ENCODE measurements at regions not wholly inside any gene's neighbourhood (a gene's known extent, or its start where the extent isn't known, plus 50 kb on each side); places are given as distances from the start of the nearest gene placed in this dataset.

GRCh38 chr6:141140905-141141304, 991.8 kb upstream of the GJE1 start:
- DNase-seq: no peak
- Histone ChIP-seq H4K20me1 (ENCODE audit: insufficient read depth, low read length) (no peaks in the 10 kb centered on the region), H3K9ac (ENCODE audit: low read length) (no peak overlapping the region), H2AFZ (ENCODE audit: low read length) (peak overlapping the region; percentile 37; the same call in 1 of the 2 replicates), H3K9me2 (replicated peaks; ENCODE audit: insufficient read depth, low read length) (no peaks in the 10 kb centered on the region), H3K27me3 (replicated peaks; ENCODE audit: insufficient read depth, low read length) (no peaks in the 10 kb centered on the region), H3K4me2 (ENCODE audit: low read depth, low read length) (peak overlapping the region; percentile 29), H3K27ac (ENCODE audit: low read length) (no peak overlapping the region), H3K4me3 (ENCODE audit: low read length) (no peak overlapping the region), H3K36me3 (replicated peaks; ENCODE audit: insufficient read depth, low read length) (no peaks in the 10 kb centered on the region), H3F3A (ENCODE audit: insufficient read depth, low read length) (no peaks in the 10 kb centered on the region), H3K4me1 (ENCODE audit: low read length) (peaks cover 19% of the 10 kb centered on the region), H3K79me2 (ENCODE audit: low read length) (no peaks in the 10 kb centered on the region), H3K9me3 (replicated peaks; ENCODE audit: insufficient read depth, low read length) (no peaks in the 10 kb centered on the region)
- TF ChIP-seq EZH2 (optimal IDR thresholded peaks at IDR 0.05; ENCODE audit: low read depth, low read length): no peak
- TF ChIP-seq, protein P1, sequence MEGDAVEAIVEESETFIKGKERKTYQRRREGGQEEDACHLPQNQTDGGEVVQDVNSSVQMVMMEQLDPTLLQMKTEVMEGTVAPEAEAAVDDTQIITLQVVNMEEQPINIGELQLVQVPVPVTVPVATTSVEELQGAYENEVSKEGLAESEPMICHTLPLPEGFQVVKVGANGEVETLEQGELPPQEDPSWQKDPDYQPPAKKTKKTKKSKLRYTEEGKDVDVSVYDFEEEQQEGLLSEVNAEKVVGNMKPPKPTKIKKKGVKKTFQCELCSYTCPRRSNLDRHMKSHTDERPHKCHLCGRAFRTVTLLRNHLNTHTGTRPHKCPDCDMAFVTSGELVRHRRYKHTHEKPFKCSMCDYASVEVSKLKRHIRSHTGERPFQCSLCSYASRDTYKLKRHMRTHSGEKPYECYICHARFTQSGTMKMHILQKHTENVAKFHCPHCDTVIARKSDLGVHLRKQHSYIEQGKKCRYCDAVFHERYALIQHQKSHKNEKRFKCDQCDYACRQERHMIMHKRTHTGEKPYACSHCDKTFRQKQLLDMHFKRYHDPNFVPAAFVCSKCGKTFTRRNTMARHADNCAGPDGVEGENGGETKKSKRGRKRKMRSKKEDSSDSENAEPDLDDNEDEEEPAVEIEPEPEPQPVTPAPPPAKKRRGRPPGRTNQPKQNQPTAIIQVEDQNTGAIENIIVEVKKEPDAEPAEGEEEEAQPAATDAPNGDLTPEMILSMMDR (IDR thresholded peaks at IDR 0.05; ENCODE audit: low read length): no peak
- TF ChIP-seq EZH2phosphoT487 (IDR thresholded peaks at IDR 0.05; ENCODE audit: low read length): no peak

GRCh38 chr6:141139461-141139860, 993.3 kb upstream of the GJE1 start:
- no peak overlapping the region for H3K4me3 ChIP-seq (ENCODE audit: low read length)
- H3K4me2 ChIP-seq (ENCODE audit: low read depth, low read length): no peak overlapping the region
- no peaks in the 10 kb centered on the region for H3K79me2 ChIP-seq (ENCODE audit: low read length)
- H2AFZ ChIP-seq (ENCODE audit: low read length): no peak overlapping the region
- no peak for TF ChIP-seq EZH2phosphoT487 (IDR thresholded peaks at IDR 0.05; ENCODE audit: low read length)
- TF ChIP-seq EZH2 (optimal IDR thresholded peaks at IDR 0.05; ENCODE audit: low read depth, low read length): no peak
- TF ChIP-seq, protein P1 (IDR thresholded peaks at IDR 0.05; ENCODE audit: low read length): no peak
- no peak overlapping the region for H3K27ac ChIP-seq (ENCODE audit: low read length)
- H3K9ac ChIP-seq (ENCODE audit: low read length): no peak overlapping the region
- H3K9me3 ChIP-seq (replicated peaks; ENCODE audit: insufficient read depth, low read length): no peaks in the 10 kb centered on the region
- H3K9me2 ChIP-seq (replicated peaks; ENCODE audit: insufficient read depth, low read length): no peaks in the 10 kb centered on the region
- H3K4me1 ChIP-seq (ENCODE audit: low read length): peaks cover 19% of the 10 kb centered on the region
- no peaks in the 10 kb centered on the region for H3K27me3 ChIP-seq (replicated peaks; ENCODE audit: insufficient read depth, low read length)
- H4K20me1 ChIP-seq (ENCODE audit: insufficient read depth, low read length): no peaks in the 10 kb centered on the region
- no peaks in the 10 kb centered on the region for H3K36me3 ChIP-seq (replicated peaks; ENCODE audit: insufficient read depth, low read length)
- no peak for DNase-seq
- H3F3A ChIP-seq (ENCODE audit: insufficient read depth, low read length): no peaks in the 10 kb centered on the region

GRCh38 chr6:141134723-141135122, 998.0 kb upstream of the GJE1 start:
- Histone ChIP-seq H3K9me3 (replicated peaks; ENCODE audit: insufficient read depth, low read length) (no peaks in the 10 kb centered on the region), H4K20me1 (ENCODE audit: insufficient read depth, low read length) (no peaks in the 10 kb centered on the region), H3K9ac (ENCODE audit: low read length) (no peak overlapping the region), H3F3A (ENCODE audit: insufficient read depth, low read length) (no peaks in the 10 kb centered on the region), H3K79me2 (ENCODE audit: low read length) (no peaks in the 10 kb centered on the region), H3K27me3 (replicated peaks; ENCODE audit: insufficient read depth, low read length) (no peaks in the 10 kb centered on the region), H3K36me3 (replicated peaks; ENCODE audit: insufficient read depth, low read length) (no peaks in the 10 kb centered on the region), H2AFZ (ENCODE audit: low read length) (no peak overlapping the region), H3K4me1 (ENCODE audit: low read length) (no peaks in the 10 kb centered on the region; the same call in 1 of the 2 replicates), H3K4me2 (ENCODE audit: low read depth, low read length) (peak overlapping the region; percentile 8; the same call in 1 of the 2 replicates), H3K27ac (ENCODE audit: low read length) (no peak overlapping the region), H3K9me2 (replicated peaks; ENCODE audit: insufficient read depth, low read length) (no peaks in the 10 kb centered on the region), H3K4me3 (ENCODE audit: low read length) (no peak overlapping the region)
- no peak for DNase-seq
- TF ChIP-seq, protein P1 (IDR thresholded peaks at IDR 0.05; ENCODE audit: low read length): no peak
